Caco-2 (cell line): ENCODE measurements at regions not wholly inside any gene's neighbourhood (a gene's known extent, or its start where the extent isn't known, plus 50 kb on each side); places are given as distances from the start of the nearest gene placed in this dataset.

Experiments
- BruUV-seq: library from RNA; stranded (reverse); fragments of 400-500 nt; replicated peaks from 2 replicates; lab custom pipeline; 2021; lab: Mats Ljungman, UMichigan
- CTCF ChIA-PET: fragments of 300-600 bp; sonication (Branson Sonifier 250); formaldehyde crosslinking; loops from one replicate; lab custom pipeline; 2022; ENCODE audit warnings: antibody characterized with exemption; lab: Charles Lee
- POLR2A ChIA-PET: fragments of 300-600 bp; sonication (Branson Sonifier 250); formaldehyde crosslinking; loops from one replicate; lab custom pipeline; 2022; ENCODE audit warnings: antibody characterized with exemption; lab: Charles Lee
- DNase-seq, 2 experiments: peaks; one replicate each; pipeline versions ENCODE4 v3.0.0 to v3.0.0-alpha.2; 2020 to 2022
- H3K27me3 ChIP-seq: replicated peaks from 2 replicates; pipeline ENCODE4 v1.6.0; 2011; ENCODE audit warnings: low read length; ENCODE audit not compliant: control insufficient read depth, insufficient read depth
- H3K36me3 ChIP-seq: 2 replicates; pipeline ENCODE4 v1.5.1; 2011; ENCODE audit warnings: low read length; ENCODE audit not compliant: control insufficient read depth, insufficient read depth
- H3K4me1 ChIP-seq: fragments of 250-450 bp; sonication (Bioruptor Pico); 2 replicates; pipeline ENCODE4 v1.5.1; 2020; ENCODE audit warnings: mild to moderate bottlenecking
- H3K4me3 ChIP-seq: 2 replicates; pipeline ENCODE4 v1.5.1; 2011; ENCODE audit warnings: low read depth, mild to moderate bottlenecking, control low read depth, low read length
- H3K9me3 ChIP-seq: fragments of 250-450 bp; sonication (Bioruptor Pico); 2 replicates; pipeline ENCODE4 v1.5.1; 2020; ENCODE audit warnings: mild to moderate bottlenecking, moderate library complexity
- H3K27ac Mint-ChIP-seq: one replicate; pipeline ENCODE4 v1.8.0; 2022; ENCODE audit warnings: mixed read lengths; ENCODE audit not compliant: unreplicated experiment
- H3K27me3 Mint-ChIP-seq: one replicate; pipeline ENCODE4 v1.8.0; 2022; ENCODE audit warnings: mixed read lengths; ENCODE audit not compliant: insufficient read depth, unreplicated experiment
- H3K36me3 Mint-ChIP-seq: one replicate; pipeline ENCODE4 v1.8.0; 2022; ENCODE audit warnings: mild to moderate bottlenecking, mixed read lengths; ENCODE audit not compliant: insufficient read depth, unreplicated experiment
- H3K4me1 Mint-ChIP-seq: one replicate; pipeline ENCODE4 v1.8.0; 2022; ENCODE audit warnings: low read depth, mixed read lengths; ENCODE audit not compliant: unreplicated experiment
- H3K4me3 Mint-ChIP-seq: one replicate; pipeline ENCODE4 v1.8.0; 2022; ENCODE audit warnings: mild to moderate bottlenecking, moderate library complexity, mixed read lengths; ENCODE audit not compliant: unreplicated experiment
- H3K9me3 Mint-ChIP-seq: one replicate; pipeline ENCODE4 v1.8.0; 2022; ENCODE audit warnings: mixed read lengths; ENCODE audit not compliant: unreplicated experiment
- intact Hi-C: fragments of 100-400 bp; cut with micrococcal nuclease; formaldehyde crosslinking; loops from one replicate; pipeline ENCODE4 v1.10.0; 2022; ENCODE audit not compliant: unreplicated experiment
- TF ChIP-seq, protein P1 (sequence below), 2 experiments: fragments of 200-600 bp in 1 of 2; IDR thresholded peaks; 1 replicate in 1 of 2; 2 replicates in 1 of 2; pipeline versions ENCODE4 v1.5.1 to v1.8.0; 2011 to 2022; ENCODE audit warnings: antibody characterized with exemption in 1 of 2, control low read depth in 1 of 2, inconsistent platforms in 1 of 2, low read depth in 1 of 2, low read length in 1 of 2, mild to moderate bottlenecking in 1 of 2, moderate library complexity in 1 of 2; ENCODE audit not compliant: insufficient read depth in 1 of 2, severe bottlenecking in 1 of 2, unreplicated experiment in 1 of 2

DNA sequence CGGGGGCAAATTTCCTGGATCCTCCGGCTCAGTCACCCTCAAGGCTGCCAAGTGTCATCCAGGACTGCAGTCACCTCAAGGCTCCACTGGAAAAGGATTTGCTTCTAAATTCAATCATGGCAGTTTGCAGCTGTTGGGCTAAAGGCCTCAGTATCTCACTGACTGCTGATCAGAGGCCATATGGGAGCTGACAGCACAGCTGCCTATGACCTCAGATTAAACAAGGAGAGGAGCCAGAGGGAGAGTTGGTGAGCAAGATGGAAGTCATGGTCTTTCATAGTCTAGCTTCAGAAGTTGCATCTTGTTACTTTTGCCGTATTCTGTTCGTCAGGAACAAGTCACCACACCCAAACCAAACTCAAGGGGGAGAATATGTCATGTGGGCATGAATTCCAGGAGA is 849.7 kb downstream of the UQCRFS1 start:
- TF ChIP-seq, protein P1, sequence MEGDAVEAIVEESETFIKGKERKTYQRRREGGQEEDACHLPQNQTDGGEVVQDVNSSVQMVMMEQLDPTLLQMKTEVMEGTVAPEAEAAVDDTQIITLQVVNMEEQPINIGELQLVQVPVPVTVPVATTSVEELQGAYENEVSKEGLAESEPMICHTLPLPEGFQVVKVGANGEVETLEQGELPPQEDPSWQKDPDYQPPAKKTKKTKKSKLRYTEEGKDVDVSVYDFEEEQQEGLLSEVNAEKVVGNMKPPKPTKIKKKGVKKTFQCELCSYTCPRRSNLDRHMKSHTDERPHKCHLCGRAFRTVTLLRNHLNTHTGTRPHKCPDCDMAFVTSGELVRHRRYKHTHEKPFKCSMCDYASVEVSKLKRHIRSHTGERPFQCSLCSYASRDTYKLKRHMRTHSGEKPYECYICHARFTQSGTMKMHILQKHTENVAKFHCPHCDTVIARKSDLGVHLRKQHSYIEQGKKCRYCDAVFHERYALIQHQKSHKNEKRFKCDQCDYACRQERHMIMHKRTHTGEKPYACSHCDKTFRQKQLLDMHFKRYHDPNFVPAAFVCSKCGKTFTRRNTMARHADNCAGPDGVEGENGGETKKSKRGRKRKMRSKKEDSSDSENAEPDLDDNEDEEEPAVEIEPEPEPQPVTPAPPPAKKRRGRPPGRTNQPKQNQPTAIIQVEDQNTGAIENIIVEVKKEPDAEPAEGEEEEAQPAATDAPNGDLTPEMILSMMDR (IDR thresholded peaks at IDR 0.05; ENCODE audit: insufficient read depth in 1 of 2, low read depth in 1 of 2, low read length in 1 of 2, severe bottlenecking in 1 of 2, unreplicated experiment in 1 of 2), result no peak
- H3K9me3 Mint-ChIP-seq, result no peaks in the 10 kb centered on the region
- no peaks in the 10 kb centered on the region for H3K27me3 ChIP-seq
- H3K27ac Mint-ChIP-seq, result no peak overlapping the region
- CTCF ChIA-PET, result no interaction called here
- H3K4me1 ChIP-seq, result no peaks in the 10 kb centered on the region
- DNase-seq, result no peak
- POLR2A ChIA-PET, result no interaction called here
- H3K36me3 Mint-ChIP-seq, result no peaks in the 10 kb centered on the region
- BruUV-seq, result no TSS peak
- H3K9me3 ChIP-seq, result no peaks in the 10 kb centered on the region
- intact Hi-C loops, result loop anchor here (5.0 kb wide), 1 partner anchor 1434 kb away; no protein-coding TSS in a partner anchor
- no peaks in the 10 kb centered on the region for H3K27me3 Mint-ChIP-seq
- H3K4me3 Mint-ChIP-seq, result no peak overlapping the region
- no peaks in the 10 kb centered on the region for H3K4me1 Mint-ChIP-seq
- H3K36me3 ChIP-seq, result no peaks in the 10 kb centered on the region
- no peak overlapping the region for H3K4me3 ChIP-seq

DNA sequence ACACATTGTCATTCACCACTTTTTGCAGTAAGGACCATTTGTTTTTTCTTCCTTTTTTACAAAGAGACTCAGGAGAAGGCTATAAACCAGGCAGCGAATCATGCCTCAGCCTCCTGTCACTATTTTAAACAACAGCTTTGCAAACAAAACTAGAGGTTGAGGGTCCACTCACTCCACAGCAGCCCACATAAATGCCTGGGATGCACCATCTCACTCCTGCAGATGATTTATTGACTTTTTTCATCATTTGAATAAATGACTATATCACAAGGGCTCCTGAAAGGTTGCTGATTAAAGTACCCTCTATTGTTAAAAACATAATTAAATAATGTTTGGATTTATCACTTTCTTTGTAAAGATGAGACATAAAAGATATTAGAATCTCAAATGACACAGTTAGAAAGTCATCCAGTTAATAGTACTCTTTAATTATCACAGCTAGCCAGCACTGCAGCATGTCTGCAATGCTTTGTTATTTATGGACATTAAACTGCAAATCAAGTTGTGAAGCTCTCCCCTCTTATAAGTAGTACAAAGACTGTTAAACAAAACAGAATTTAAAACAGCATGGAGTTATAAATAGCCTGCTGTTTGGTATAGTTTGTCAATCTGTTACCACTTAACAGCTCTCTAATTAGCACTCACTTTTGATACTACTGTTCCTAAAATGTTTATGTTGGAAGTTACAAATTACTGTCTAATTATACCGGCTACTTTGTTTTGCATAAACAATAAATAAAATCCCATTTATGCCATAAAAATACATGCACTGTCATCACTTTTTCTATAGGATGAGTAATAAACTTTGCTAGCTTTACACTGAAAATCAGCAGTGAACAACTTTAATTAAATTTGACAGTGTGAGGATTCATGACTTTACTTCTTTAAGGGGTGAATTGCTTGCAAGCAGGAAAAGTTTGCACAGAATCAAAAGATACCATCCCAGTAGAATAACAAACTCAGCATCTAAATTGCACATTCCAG is 853.2 kb downstream of the UQCRFS1 start:
- no peaks in the 10 kb centered on the region for H3K27me3 ChIP-seq
- ChIA-PET POLR2A (no interaction called here), CTCF (no interaction called here)
- H3K9me3 ChIP-seq, result no peaks in the 10 kb centered on the region
- Mint-ChIP-seq H3K36me3 (no peaks in the 10 kb centered on the region), H3K9me3 (no peaks in the 10 kb centered on the region), H3K4me3 (no peak overlapping the region), H3K27me3 (no peaks in the 10 kb centered on the region), H3K27ac (no peak overlapping the region), H3K4me1 (no peaks in the 10 kb centered on the region)
- no TSS peak for BruUV-seq
- no peaks in the 10 kb centered on the region for H3K36me3 ChIP-seq
- H3K4me1 ChIP-seq, result no peaks in the 10 kb centered on the region
- no peak for DNase-seq
- TF ChIP-seq, protein P1 (IDR thresholded peaks at IDR 0.05; ENCODE audit: insufficient read depth in 1 of 2, low read depth in 1 of 2, low read length in 1 of 2, severe bottlenecking in 1 of 2, unreplicated experiment in 1 of 2), result no peak
- no peak overlapping the region for H3K4me3 ChIP-seq
- intact Hi-C loops, result loop anchor here (5.0 kb wide), 1 partner anchor 1438 kb away; no protein-coding TSS in a partner anchor

DNA sequence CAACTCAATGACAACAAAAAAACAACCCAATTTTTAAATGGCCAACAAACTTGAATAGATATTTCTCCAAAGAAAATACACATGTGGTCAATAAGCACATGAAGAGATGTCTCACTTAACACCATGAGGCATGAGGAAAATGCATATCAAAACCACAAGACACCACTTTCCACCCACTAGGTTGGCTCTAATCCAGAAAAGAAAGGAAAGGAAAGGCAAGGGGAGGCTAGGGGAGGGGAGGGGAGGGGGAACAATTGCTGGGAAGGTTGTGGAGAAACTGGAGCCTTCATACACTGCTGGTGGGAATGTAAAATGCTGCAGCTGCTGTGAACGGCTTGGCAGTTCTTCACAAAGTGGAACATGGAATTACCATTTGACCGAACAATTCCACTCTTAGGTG is 854.3 kb downstream of the UQCRFS1 start:
- POLR2A ChIA-PET, result no interaction called here
- no peak for DNase-seq

More for the DNA sequence above, 854.3 kb downstream of the UQCRFS1 start:
- no peaks in the 10 kb centered on the region for H3K9me3 ChIP-seq
- intact Hi-C loops, result no loop called here
- no peak overlapping the region for H3K27ac Mint-ChIP-seq
- BruUV-seq, result no TSS peak
- no peaks in the 10 kb centered on the region for H3K4me1 ChIP-seq
- H3K4me3 ChIP-seq, result no peak overlapping the region
- H3K9me3 Mint-ChIP-seq, result no peaks in the 10 kb centered on the region
- no peaks in the 10 kb centered on the region for H3K27me3 Mint-ChIP-seq
- H3K36me3 Mint-ChIP-seq, result no peaks in the 10 kb centered on the region
- no peaks in the 10 kb centered on the region for H3K27me3 ChIP-seq
- H3K36me3 ChIP-seq, result no peaks in the 10 kb centered on the region
- TF ChIP-seq, protein P1 (IDR thresholded peaks at IDR 0.05; ENCODE audit: insufficient read depth in 1 of 2, low read depth in 1 of 2, low read length in 1 of 2, severe bottlenecking in 1 of 2, unreplicated experiment in 1 of 2), result no peak
- CTCF ChIA-PET, result no interaction called here
- no peaks in the 10 kb centered on the region for H3K4me1 Mint-ChIP-seq
- H3K4me3 Mint-ChIP-seq, result no peak overlapping the region
